Chondrocyte (in vitro differentiated cells): ENCODE measurements at regions not wholly inside any gene's neighbourhood (a gene's known extent, or its start where the extent isn't known, plus 50 kb on each side); places are given as distances from the start of the nearest gene placed in this dataset.
A peak's percentile ranks its signal among the peaks of the same experiment; 100 is the strongest.

Experiments
- DNase-seq: peaks from one replicate; pipeline ENCODE4 v3.0.0; 2021; ENCODE audit warnings: mixed read lengths, low spot score
- H3K27ac Mint-ChIP-seq: one replicate; pipeline ENCODE4 v1.8.0; 2021; ENCODE audit warnings: mild to moderate bottlenecking, moderate library complexity, mixed read lengths; ENCODE audit not compliant: unreplicated experiment
- H3K27me3 Mint-ChIP-seq: 2 replicates; pipeline ENCODE4 v1.8.0; 2021; ENCODE audit warnings: low read depth, mixed read lengths
- H3K36me3 Mint-ChIP-seq: 2 replicates; pipeline ENCODE4 v1.8.0; 2021; ENCODE audit warnings: low read depth, mixed read lengths
- H3K4me1 Mint-ChIP-seq: 2 replicates; pipeline ENCODE4 v1.8.0; 2021; ENCODE audit warnings: low read depth, mild to moderate bottlenecking, mixed read lengths
- H3K4me3 Mint-ChIP-seq: one replicate; pipeline ENCODE4 v1.8.0; 2021; ENCODE audit warnings: mild to moderate bottlenecking, moderate library complexity, mixed read lengths; ENCODE audit not compliant: unreplicated experiment
- H3K9me3 Mint-ChIP-seq: 2 replicates; pipeline ENCODE4 v1.8.0; 2021; ENCODE audit warnings: low read depth, mixed read lengths
- TF ChIP-seq, protein P1 (sequence below): fragments of 200-600 bp; sonication (generic); IDR thresholded peaks from 2 replicates; pipeline ENCODE4 v1.5.0; 2021; ENCODE audit warnings: antibody characterized with exemption, mild to moderate bottlenecking, moderate library complexity

DNA sequence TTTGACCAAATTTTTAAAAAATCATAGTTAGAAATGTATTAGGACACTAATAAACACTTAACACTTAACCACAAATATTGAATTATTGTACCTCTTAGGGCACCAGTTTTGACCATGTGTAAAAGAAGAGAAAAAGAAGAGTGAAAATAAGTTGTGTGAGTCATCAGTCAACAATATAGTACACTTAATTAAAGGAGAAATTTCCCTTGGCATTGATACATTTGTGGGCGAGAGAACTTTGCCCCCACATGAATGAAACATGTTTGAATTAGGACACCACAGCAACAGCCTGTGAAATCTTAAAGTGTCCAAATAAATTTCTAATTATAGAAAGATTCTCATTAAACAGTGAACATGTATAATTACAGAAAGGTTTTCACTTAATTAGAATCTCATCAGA, 1292.8 kb upstream of the TENM3 start:
- Mint-ChIP-seq H3K4me3 (no peak overlapping the region), H3K4me1 (no peaks in the 10 kb centered on the region), H3K27ac (no peak overlapping the region), H3K27me3 (peaks cover 8% of the 10 kb centered on the region), H3K9me3 (no peaks in the 10 kb centered on the region), H3K36me3 (no peaks in the 10 kb centered on the region)
- DNase-seq: no peak
- TF ChIP-seq, protein P1, sequence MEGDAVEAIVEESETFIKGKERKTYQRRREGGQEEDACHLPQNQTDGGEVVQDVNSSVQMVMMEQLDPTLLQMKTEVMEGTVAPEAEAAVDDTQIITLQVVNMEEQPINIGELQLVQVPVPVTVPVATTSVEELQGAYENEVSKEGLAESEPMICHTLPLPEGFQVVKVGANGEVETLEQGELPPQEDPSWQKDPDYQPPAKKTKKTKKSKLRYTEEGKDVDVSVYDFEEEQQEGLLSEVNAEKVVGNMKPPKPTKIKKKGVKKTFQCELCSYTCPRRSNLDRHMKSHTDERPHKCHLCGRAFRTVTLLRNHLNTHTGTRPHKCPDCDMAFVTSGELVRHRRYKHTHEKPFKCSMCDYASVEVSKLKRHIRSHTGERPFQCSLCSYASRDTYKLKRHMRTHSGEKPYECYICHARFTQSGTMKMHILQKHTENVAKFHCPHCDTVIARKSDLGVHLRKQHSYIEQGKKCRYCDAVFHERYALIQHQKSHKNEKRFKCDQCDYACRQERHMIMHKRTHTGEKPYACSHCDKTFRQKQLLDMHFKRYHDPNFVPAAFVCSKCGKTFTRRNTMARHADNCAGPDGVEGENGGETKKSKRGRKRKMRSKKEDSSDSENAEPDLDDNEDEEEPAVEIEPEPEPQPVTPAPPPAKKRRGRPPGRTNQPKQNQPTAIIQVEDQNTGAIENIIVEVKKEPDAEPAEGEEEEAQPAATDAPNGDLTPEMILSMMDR: no peak

DNA sequence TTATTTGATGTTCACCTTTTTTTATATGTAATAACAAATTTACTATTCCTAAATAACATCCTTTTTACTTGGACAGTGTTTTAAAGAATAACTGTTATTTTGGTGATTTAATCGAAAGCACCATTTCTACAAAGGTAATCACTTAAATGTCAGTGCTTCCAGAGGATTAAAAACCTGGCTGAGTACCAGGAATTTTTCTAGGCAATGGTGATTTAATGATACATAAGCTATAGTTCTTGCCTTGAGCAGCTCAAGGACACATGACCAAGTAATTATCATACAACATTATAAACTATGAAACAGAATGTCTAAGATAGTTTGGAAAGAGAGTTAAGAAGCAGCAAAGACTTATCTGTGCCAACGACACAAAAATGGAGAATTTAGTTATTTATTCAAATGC, 1291.9 kb upstream of the TENM3 start:
- no peak for DNase-seq
- no peaks in the 10 kb centered on the region for H3K4me1 Mint-ChIP-seq
- H3K9me3 Mint-ChIP-seq: no peaks in the 10 kb centered on the region
- no peak overlapping the region for H3K4me3 Mint-ChIP-seq
- no peak overlapping the region for H3K27ac Mint-ChIP-seq
- H3K27me3 Mint-ChIP-seq: peaks cover 5% of the 10 kb centered on the region
- TF ChIP-seq, protein P1: no peak
- no peaks in the 10 kb centered on the region for H3K36me3 Mint-ChIP-seq

DNA sequence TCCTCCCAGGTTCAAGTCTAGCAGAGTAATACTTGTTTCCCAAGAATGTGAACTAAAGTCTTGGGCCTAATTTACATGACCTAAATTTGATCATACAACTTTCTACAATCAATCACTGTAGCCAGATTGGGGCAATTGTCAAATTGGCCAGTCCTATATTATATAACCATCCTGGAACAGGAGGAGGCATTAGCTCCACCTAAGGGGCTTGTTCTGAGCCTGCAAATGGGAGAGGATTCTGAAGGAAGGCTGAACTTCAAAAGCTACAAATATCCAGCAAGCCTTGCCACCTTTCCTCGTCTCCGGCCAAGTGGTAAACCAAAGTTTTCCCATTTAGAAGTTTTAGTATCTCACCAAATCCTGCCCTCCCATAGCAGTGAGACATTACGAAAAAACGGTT, 1289.6 kb upstream of the TENM3 start:
- H3K4me1 Mint-ChIP-seq: no peaks in the 10 kb centered on the region
- no peaks in the 10 kb centered on the region for H3K36me3 Mint-ChIP-seq
- H3K27me3 Mint-ChIP-seq: no peaks in the 10 kb centered on the region
- no peak overlapping the region for H3K4me3 Mint-ChIP-seq
- DNase-seq: no peak
- H3K27ac Mint-ChIP-seq: no peak overlapping the region
- TF ChIP-seq, protein P1: peak; percentile 53
- H3K9me3 Mint-ChIP-seq: no peaks in the 10 kb centered on the region

DNA sequence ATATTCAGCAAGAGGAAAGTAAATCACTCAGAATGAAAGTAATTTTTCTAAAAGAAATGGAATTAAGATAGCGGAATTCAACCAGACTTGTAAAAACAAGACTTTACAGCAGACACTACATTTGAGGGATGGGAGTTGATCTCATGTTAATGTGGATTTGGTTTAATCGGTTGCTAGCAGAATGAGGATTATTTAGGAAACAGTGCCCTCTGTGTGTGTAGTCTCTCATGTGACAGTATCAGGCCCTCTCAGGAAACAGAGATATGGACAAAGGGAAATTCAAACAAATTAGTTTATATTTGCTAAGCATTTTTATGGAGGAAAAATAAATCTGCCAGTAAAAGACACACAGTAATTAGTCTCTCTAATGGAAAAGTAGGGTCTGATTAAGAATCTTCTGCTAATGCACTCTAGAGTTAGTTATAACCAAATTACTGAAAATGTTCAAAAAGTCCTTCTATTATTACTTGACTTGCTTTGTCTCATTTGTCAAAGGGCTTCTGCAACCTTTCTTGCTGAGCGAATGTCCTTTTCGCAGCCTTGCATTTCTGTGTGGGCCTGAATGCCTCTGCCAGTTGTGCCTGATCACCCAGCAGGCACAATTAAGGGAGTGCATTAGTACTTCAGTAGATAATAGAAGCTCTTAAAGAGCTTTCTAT, 1282.3 kb upstream of the TENM3 start:
- H3K36me3 Mint-ChIP-seq: no peaks in the 10 kb centered on the region
- no peaks in the 10 kb centered on the region for H3K27me3 Mint-ChIP-seq
- no peaks in the 10 kb centered on the region for H3K4me1 Mint-ChIP-seq
- H3K27ac Mint-ChIP-seq: no peak overlapping the region
- no peak for DNase-seq
- H3K9me3 Mint-ChIP-seq: no peaks in the 10 kb centered on the region
- H3K4me3 Mint-ChIP-seq: no peak overlapping the region
- TF ChIP-seq, protein P1: peak; percentile 69

DNA sequence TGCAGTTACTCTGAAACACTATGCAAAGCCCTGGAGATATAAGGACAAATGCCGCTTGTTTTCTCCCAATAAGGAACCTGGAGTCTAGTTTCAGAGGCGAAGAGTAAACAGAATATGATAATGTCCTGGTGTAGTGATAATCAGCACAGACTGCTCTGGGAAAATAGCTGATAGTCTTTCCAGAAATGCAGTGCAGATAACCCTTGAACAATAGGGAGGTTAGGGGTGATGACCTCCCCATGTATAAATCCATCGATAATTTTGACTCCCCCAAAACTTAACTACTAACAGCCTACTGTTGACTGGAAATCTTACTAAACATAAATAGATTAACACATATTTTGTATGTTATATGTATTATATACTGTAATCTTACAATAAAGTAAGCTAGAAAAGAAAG, 1280.9 kb upstream of the TENM3 start:
- TF ChIP-seq, protein P1: no peak
- Mint-ChIP-seq H3K9me3 (no peaks in the 10 kb centered on the region), H3K27me3 (no peaks in the 10 kb centered on the region), H3K4me1 (no peaks in the 10 kb centered on the region), H3K27ac (no peak overlapping the region), H3K36me3 (no peaks in the 10 kb centered on the region), H3K4me3 (no peak overlapping the region)
- no peak for DNase-seq
